ENCODE measurements at regions not wholly inside any gene's neighbourhood (a gene's known extent, or its start where the extent isn't known, plus 50 kb on each side); places are given as distances from the start of the nearest gene placed in this dataset.

- no peaks in the 10 kb centered on the region for H3K36me3 ChIP-seq (ENCODE audit: control insufficient read depth, low read depth, low read length)
- no peaks in the 10 kb centered on the region for H3K27me3 ChIP-seq (ENCODE audit: control insufficient read depth, insufficient read depth, low read length)
- no peak overlapping the region for H3K9ac ChIP-seq (ENCODE audit: low read length)
- no peak overlapping the region for H3K4me3 ChIP-seq (ENCODE audit: low read length)
- no peaks in the 10 kb centered on the region for H3K4me1 ChIP-seq (ENCODE audit: control insufficient read depth, low read depth, low read length)
- no peaks in the 10 kb centered on the region for H3K9me3 ChIP-seq (ENCODE audit: control insufficient read depth, low read depth, low read length)
- no peak overlapping the region for H3K27ac ChIP-seq (ENCODE audit: low read length)
These were observed 357.0 kb upstream of the PRMT6 start for GRCh38 chr1:106699433-106699832.

- Histone ChIP-seq H3K4me3 (ENCODE audit: low read length) (no peak overlapping the region), H3K4me1 (ENCODE audit: control insufficient read depth, low read depth, low read length) (no peaks in the 10 kb centered on the region), H3K9ac (ENCODE audit: low read length) (no peak overlapping the region), H3K27me3 (ENCODE audit: control insufficient read depth, insufficient read depth, low read length) (no peaks in the 10 kb centered on the region), H3K9me3 (ENCODE audit: control insufficient read depth, low read depth, low read length) (no peaks in the 10 kb centered on the region), H3K27ac (ENCODE audit: low read length) (no peak overlapping the region), H3K36me3 (ENCODE audit: control insufficient read depth, low read depth, low read length) (no peaks in the 10 kb centered on the region)
These were observed 356.3 kb upstream of the PRMT6 start for GRCh38 chr1:106700211-106700610.

- no peaks in the 10 kb centered on the region for H3K36me3 ChIP-seq (ENCODE audit: control insufficient read depth, low read depth, low read length)
- H3K4me1 ChIP-seq (ENCODE audit: control insufficient read depth, low read depth, low read length), result peaks cover 12% of the 10 kb centered on the region
- no peak overlapping the region for H3K27ac ChIP-seq (ENCODE audit: low read length)
- no peaks in the 10 kb centered on the region for H3K9me3 ChIP-seq (ENCODE audit: control insufficient read depth, low read depth, low read length)
- H3K4me3 ChIP-seq (ENCODE audit: low read length), result no peak overlapping the region
- no peaks in the 10 kb centered on the region for H3K27me3 ChIP-seq (ENCODE audit: control insufficient read depth, insufficient read depth, low read length)
- H3K9ac ChIP-seq (ENCODE audit: low read length), result no peak overlapping the region
These were observed 350.5 kb upstream of the PRMT6 start for GRCh38 chr1:106705971-106706370.

- no peaks in the 10 kb centered on the region for H3K9me3 ChIP-seq (ENCODE audit: control insufficient read depth, low read depth, low read length)
- no peaks in the 10 kb centered on the region for H3K4me1 ChIP-seq (ENCODE audit: control insufficient read depth, low read depth, low read length)
- no peaks in the 10 kb centered on the region for H3K27me3 ChIP-seq (ENCODE audit: control insufficient read depth, insufficient read depth, low read length)
- H3K9ac ChIP-seq (ENCODE audit: low read length), result no peak overlapping the region
- H3K4me3 ChIP-seq (ENCODE audit: low read length), result no peak overlapping the region
- H3K27ac ChIP-seq (ENCODE audit: low read length), result no peak overlapping the region
- no peaks in the 10 kb centered on the region for H3K36me3 ChIP-seq (ENCODE audit: control insufficient read depth, low read depth, low read length)
These were observed 338.9 kb upstream of the PRMT6 start for GRCh38 chr1:106717591-106717990.

GRCh38 chr1:106721790-106722189, 334.7 kb upstream of the PRMT6 start:
- Histone ChIP-seq H3K4me1 (ENCODE audit: control insufficient read depth, low read depth, low read length) (no peaks in the 10 kb centered on the region), H3K9me3 (ENCODE audit: control insufficient read depth, low read depth, low read length) (no peaks in the 10 kb centered on the region)

GRCh38 chr1:106722466-106722865, 334.0 kb upstream of the PRMT6 start:
- Histone ChIP-seq H3K27ac (ENCODE audit: low read length) (no peak overlapping the region), H3K27me3 (ENCODE audit: control insufficient read depth, insufficient read depth, low read length) (no peaks in the 10 kb centered on the region), H3K36me3 (ENCODE audit: control insufficient read depth, low read depth, low read length) (no peaks in the 10 kb centered on the region), H3K9me3 (ENCODE audit: control insufficient read depth, low read depth, low read length) (no peaks in the 10 kb centered on the region), H3K9ac (ENCODE audit: low read length) (no peak overlapping the region), H3K4me3 (ENCODE audit: low read length) (no peak overlapping the region), H3K4me1 (ENCODE audit: control insufficient read depth, low read depth, low read length) (no peaks in the 10 kb centered on the region)

More at GRCh38 chr1:106721790-106722189, 334.7 kb upstream of the PRMT6 start:
- Histone ChIP-seq H3K36me3 (ENCODE audit: control insufficient read depth, low read depth, low read length) (no peaks in the 10 kb centered on the region), H3K9ac (ENCODE audit: low read length) (no peak overlapping the region), H3K27ac (ENCODE audit: low read length) (no peak overlapping the region), H3K27me3 (ENCODE audit: control insufficient read depth, insufficient read depth, low read length) (no peaks in the 10 kb centered on the region), H3K4me3 (ENCODE audit: low read length) (no peak overlapping the region)

- Histone ChIP-seq H3K9me3 (ENCODE audit: control insufficient read depth, low read depth, low read length) (no peaks in the 10 kb centered on the region), H3K36me3 (ENCODE audit: control insufficient read depth, low read depth, low read length) (no peaks in the 10 kb centered on the region), H3K4me3 (ENCODE audit: low read length) (no peak overlapping the region), H3K9ac (ENCODE audit: low read length) (no peak overlapping the region), H3K27me3 (ENCODE audit: control insufficient read depth, insufficient read depth, low read length) (no peaks in the 10 kb centered on the region), H3K27ac (ENCODE audit: low read length) (no peak overlapping the region), H3K4me1 (ENCODE audit: control insufficient read depth, low read depth, low read length) (no peaks in the 10 kb centered on the region)
These were observed 329.3 kb upstream of the PRMT6 start for GRCh38 chr1:106727171-106727570.

- peak overlapping the region; percentile 42 for H3K4me3 ChIP-seq (ENCODE audit: low read length)
- H3K27ac ChIP-seq (ENCODE audit: low read length), result peak overlapping the region; percentile 80
- no peak overlapping the region for H3K9ac ChIP-seq (ENCODE audit: low read length)
- H3K9me3 ChIP-seq (ENCODE audit: control insufficient read depth, low read depth, low read length), result no peaks in the 10 kb centered on the region
- peaks cover 40% of the 10 kb centered on the region for H3K4me1 ChIP-seq (ENCODE audit: control insufficient read depth, low read depth, low read length)
- H3K27me3 ChIP-seq (ENCODE audit: control insufficient read depth, insufficient read depth, low read length), result no peaks in the 10 kb centered on the region
- no peaks in the 10 kb centered on the region for H3K36me3 ChIP-seq (ENCODE audit: control insufficient read depth, low read depth, low read length)
These were observed 309.9 kb upstream of the PRMT6 start for GRCh38 chr1:106746448-106747085.

- H3K27ac ChIP-seq (ENCODE audit: low read length), result peak overlapping the region; percentile 80
These were observed 309.2 kb upstream of the PRMT6 start for GRCh38 chr1:106747232-106747631.

GRCh38 chr1:106747791-106748190, 308.7 kb upstream of the PRMT6 start:
- Histone ChIP-seq H3K9ac (ENCODE audit: low read length) (no peak overlapping the region), H3K9me3 (ENCODE audit: control insufficient read depth, low read depth, low read length) (no peaks in the 10 kb centered on the region), H3K4me3 (ENCODE audit: low read length) (no peak overlapping the region), H3K27ac (ENCODE audit: low read length) (no peak overlapping the region), H3K4me1 (ENCODE audit: control insufficient read depth, low read depth, low read length) (peaks cover 40% of the 10 kb centered on the region), H3K27me3 (ENCODE audit: control insufficient read depth, insufficient read depth, low read length) (no peaks in the 10 kb centered on the region), H3K36me3 (ENCODE audit: control insufficient read depth, low read depth, low read length) (no peaks in the 10 kb centered on the region)

More at GRCh38 chr1:106747232-106747631, 309.2 kb upstream of the PRMT6 start:
- H3K9ac ChIP-seq (ENCODE audit: low read length), result no peak overlapping the region
- no peaks in the 10 kb centered on the region for H3K27me3 ChIP-seq (ENCODE audit: control insufficient read depth, insufficient read depth, low read length)
- peak overlapping the region; percentile 42 for H3K4me3 ChIP-seq (ENCODE audit: low read length)
- H3K9me3 ChIP-seq (ENCODE audit: control insufficient read depth, low read depth, low read length), result no peaks in the 10 kb centered on the region
- peaks cover 40% of the 10 kb centered on the region for H3K4me1 ChIP-seq (ENCODE audit: control insufficient read depth, low read depth, low read length)
- no peaks in the 10 kb centered on the region for H3K36me3 ChIP-seq (ENCODE audit: control insufficient read depth, low read depth, low read length)

GRCh38 chr1:106748606-106749005, 307.9 kb upstream of the PRMT6 start:
- Histone ChIP-seq H3K27me3 (ENCODE audit: control insufficient read depth, insufficient read depth, low read length) (no peaks in the 10 kb centered on the region), H3K4me3 (ENCODE audit: low read length) (no peak overlapping the region), H3K36me3 (ENCODE audit: control insufficient read depth, low read depth, low read length) (no peaks in the 10 kb centered on the region), H3K9ac (ENCODE audit: low read length) (no peak overlapping the region), H3K9me3 (ENCODE audit: control insufficient read depth, low read depth, low read length) (no peaks in the 10 kb centered on the region), H3K27ac (ENCODE audit: low read length) (no peak overlapping the region), H3K4me1 (ENCODE audit: control insufficient read depth, low read depth, low read length) (peaks cover 40% of the 10 kb centered on the region)

GRCh38 chr1:106749491-106749890, 307.0 kb upstream of the PRMT6 start:
- Histone ChIP-seq H3K4me1 (ENCODE audit: control insufficient read depth, low read depth, low read length) (peaks cover 40% of the 10 kb centered on the region), H3K27ac (ENCODE audit: low read length) (no peak overlapping the region)

More at GRCh38 chr1:106749491-106749890, 307.0 kb upstream of the PRMT6 start:
- no peaks in the 10 kb centered on the region for H3K27me3 ChIP-seq (ENCODE audit: control insufficient read depth, insufficient read depth, low read length)
- H3K9me3 ChIP-seq (ENCODE audit: control insufficient read depth, low read depth, low read length), result no peaks in the 10 kb centered on the region
- H3K36me3 ChIP-seq (ENCODE audit: control insufficient read depth, low read depth, low read length), result no peaks in the 10 kb centered on the region
- no peak overlapping the region for H3K4me3 ChIP-seq (ENCODE audit: low read length)
- H3K9ac ChIP-seq (ENCODE audit: low read length), result no peak overlapping the region

Data from iPS-18a (cell line).